ENCODE measurements at regions not wholly inside any gene's neighbourhood (a gene's known extent, or its start where the extent isn't known, plus 50 kb on each side); places are given as distances from the start of the nearest gene placed in this dataset.

DNA sequence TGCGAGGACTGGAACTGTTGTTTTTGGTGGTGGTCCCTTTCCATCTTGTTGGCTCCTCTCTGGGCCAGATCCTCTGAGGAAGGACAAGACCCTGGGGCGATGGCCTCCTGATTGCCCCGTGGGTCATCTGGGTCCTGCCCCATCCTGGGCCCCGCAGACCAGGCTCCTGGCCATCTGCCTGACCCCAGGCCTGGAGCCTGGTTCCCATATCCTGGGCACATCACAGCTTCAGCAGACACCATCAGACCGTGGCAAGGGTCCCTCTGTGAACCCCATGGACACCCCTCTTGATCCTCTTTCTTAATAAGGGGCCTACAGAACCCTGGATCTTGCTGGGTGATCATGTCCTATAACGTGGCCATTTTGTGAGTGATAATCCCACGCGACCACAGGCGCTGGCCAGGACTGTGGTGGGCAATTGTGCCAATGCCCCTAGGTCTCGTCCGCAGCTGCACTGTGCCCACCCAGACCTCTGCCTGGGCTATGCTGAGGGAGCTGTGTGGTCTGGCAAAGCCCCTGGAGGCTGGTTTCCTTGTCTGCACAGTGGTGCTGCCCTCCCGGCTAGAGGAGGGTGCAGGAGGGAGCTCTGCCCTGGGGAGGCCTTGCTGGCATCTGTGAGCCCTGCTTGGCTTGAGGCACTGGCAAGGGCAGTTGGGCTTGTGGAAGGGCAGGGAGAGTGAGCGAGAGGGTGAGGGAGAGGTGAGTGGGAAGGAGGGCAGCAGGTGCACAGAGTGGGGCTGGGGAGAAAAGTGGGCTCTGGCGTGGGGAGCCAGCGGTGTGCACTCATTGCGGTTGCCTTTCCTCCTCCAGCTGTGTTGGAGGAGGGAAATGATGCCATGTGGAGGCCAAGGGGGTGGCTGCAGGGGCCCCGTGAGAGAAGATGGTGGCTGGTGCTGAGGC lies 53.1 kb upstream of the PRR23E start:
- Histone ChIP-seq H2BK15ac (ENCODE audit: low read depth, low read length) (no peak overlapping the region), H3K23me2 (ENCODE audit: insufficient read length, low read depth, low read length, poor library complexity, severe bottlenecking) (no peaks in the 10 kb centered on the region), H3K4me1 (ENCODE audit: insufficient read depth, low read length) (no peaks in the 10 kb centered on the region), H3K9me3 (ENCODE audit: control insufficient read depth, low read depth, low read length) (no peaks in the 10 kb centered on the region), H3K14ac (ENCODE audit: insufficient read depth, low read length) (no peak overlapping the region; the same call in 1 of the 2 replicates), H2BK120ac (ENCODE audit: low read depth, low read length, poor library complexity, severe bottlenecking) (no peak overlapping the region), H4K5ac (ENCODE audit: insufficient read length, low read depth, low read length) (no peak overlapping the region), H2BK5ac (ENCODE audit: insufficient read length, low read length) (no peak overlapping the region), H3K18ac (ENCODE audit: insufficient read length, low read depth, low read length) (no peak overlapping the region), H4K8ac (replicated peaks; ENCODE audit: insufficient read length, low read depth, low read length) (no peak overlapping the region), H3T11ph (ENCODE audit: low read length) (no peak overlapping the region), H3K27ac (ENCODE audit: insufficient read length, low read depth, low read length) (no peak overlapping the region), H3K23ac (ENCODE audit: insufficient read length, low read depth, low read length) (no peak overlapping the region), H3K4ac (ENCODE audit: low read depth, low read length) (no peak overlapping the region), H3K79me1 (ENCODE audit: insufficient read depth, low read depth, low read length, poor library complexity, severe bottlenecking) (no peaks in the 10 kb centered on the region), H3K27me3 (ENCODE audit: insufficient read depth, low read length) (peaks cover 6% of the 10 kb centered on the region; the same call in 1 of the 2 replicates), H3K9ac (ENCODE audit: extremely low read depth, insufficient read length, low read length) (no peak overlapping the region), H4K91ac (ENCODE audit: insufficient read length, low read depth, low read length) (no peak overlapping the region), H2AFZ (ENCODE audit: low read length) (no peak overlapping the region), H3K4me2 (ENCODE audit: insufficient read depth, insufficient read length, low read length) (no peak overlapping the region), H2BK20ac (ENCODE audit: low read depth, low read length, poor library complexity, severe bottlenecking) (no peak overlapping the region), H3K79me2 (ENCODE audit: insufficient read depth, low read length) (no peaks in the 10 kb centered on the region), H4K20me1 (ENCODE audit: control insufficient read depth, insufficient read depth, insufficient read length) (no peaks in the 10 kb centered on the region), H2BK12ac (ENCODE audit: insufficient read length, low read depth, low read length) (no peak overlapping the region), H2AK5ac (ENCODE audit: insufficient read length, low read length) (no peak overlapping the region), H3K56ac (ENCODE audit: insufficient read length, low read depth, low read length) (no peak overlapping the region)
- peaks cover 32% of the 10 kb centered on the region for H3K27me3 Mint-ChIP-seq (ENCODE audit: low read depth)
- DNase-seq, result no peak
- peaks cover 4 to 7% of the 10 kb centered on the region in 2 experiments; a peak in 4 of 5 replicates for H3K9me3 Mint-ChIP-seq
- WGBS (ENCODE audit: extremely low coverage, insufficient read length, low lambda C conversion rate), result no CpG with 5 or more reads among the region's 17 CpGs
- TF ChIP-seq, protein P1, sequence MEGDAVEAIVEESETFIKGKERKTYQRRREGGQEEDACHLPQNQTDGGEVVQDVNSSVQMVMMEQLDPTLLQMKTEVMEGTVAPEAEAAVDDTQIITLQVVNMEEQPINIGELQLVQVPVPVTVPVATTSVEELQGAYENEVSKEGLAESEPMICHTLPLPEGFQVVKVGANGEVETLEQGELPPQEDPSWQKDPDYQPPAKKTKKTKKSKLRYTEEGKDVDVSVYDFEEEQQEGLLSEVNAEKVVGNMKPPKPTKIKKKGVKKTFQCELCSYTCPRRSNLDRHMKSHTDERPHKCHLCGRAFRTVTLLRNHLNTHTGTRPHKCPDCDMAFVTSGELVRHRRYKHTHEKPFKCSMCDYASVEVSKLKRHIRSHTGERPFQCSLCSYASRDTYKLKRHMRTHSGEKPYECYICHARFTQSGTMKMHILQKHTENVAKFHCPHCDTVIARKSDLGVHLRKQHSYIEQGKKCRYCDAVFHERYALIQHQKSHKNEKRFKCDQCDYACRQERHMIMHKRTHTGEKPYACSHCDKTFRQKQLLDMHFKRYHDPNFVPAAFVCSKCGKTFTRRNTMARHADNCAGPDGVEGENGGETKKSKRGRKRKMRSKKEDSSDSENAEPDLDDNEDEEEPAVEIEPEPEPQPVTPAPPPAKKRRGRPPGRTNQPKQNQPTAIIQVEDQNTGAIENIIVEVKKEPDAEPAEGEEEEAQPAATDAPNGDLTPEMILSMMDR (conservative IDR thresholded peaks at IDR 0.05), result no peak
- H3K36me3 Mint-ChIP-seq (ENCODE audit: insufficient read depth in 1 of 3, low read depth in 3 of 3), result peaks cover 0 to 7% (median 4%) of the 10 kb centered on the region in 3 experiments; a peak in 5 of 7 replicates
- H3K4me3 Mint-ChIP-seq, result no peak overlapping the region
- H3K27ac Mint-ChIP-seq, result peak overlapping the region in 1 of 3 experiments; percentile 65; a peak in 1 of 7 replicates
- peaks cover 11 to 13% of the 10 kb centered on the region in 2 experiments for H3K4me1 Mint-ChIP-seq

Measured in H9 (cell line).